Naive thymus-derived CD4-positive, alpha-beta T cell (primary cell): ENCODE measurements at regions not wholly inside any gene's neighbourhood (a gene's known extent, or its start where the extent isn't known, plus 50 kb on each side); places are given as distances from the start of the nearest gene placed in this dataset.

Experiments
- ATAC-seq: fragments of 150-1000 bp; cut with Tn5 transposase; 2 replicates; pipeline ENCODE4 v1.10.0; 2021; ENCODE audit warnings: mild to moderate bottlenecking, moderate library complexity
- CTCF ChIA-PET: fragments of 350-600 bp; sonication (Branson Sonifier 250); formaldehyde crosslinking; loops from one replicate; lab custom pipeline; 2021; ENCODE audit warnings: antibody characterized with exemption; lab: Charles Lee
- POLR2A ChIA-PET: fragments of 350-600 bp; sonication (Branson Sonifier 250); formaldehyde crosslinking; loops from one replicate; lab custom pipeline; 2021; ENCODE audit warnings: antibody characterized with exemption, inconsistent platforms; lab: Charles Lee
- DNase-seq, 9 donors: peaks; one replicate each; pipeline versions ENCODE4 v3.0.0 to v3.0.0-alpha.2; 2020 to 2022; ENCODE audit warnings: mixed read lengths in 1 of 9
- H3K27ac ChIP-seq: one replicate; pipeline ENCODE4 v1.7.0; 2013; ENCODE audit warnings: mild to moderate bottlenecking, low read depth, low read length, moderate library complexity
- H3K27me3 ChIP-seq, 2 donors: one replicate each; pipeline ENCODE4 v1.7.0; 2013; ENCODE audit warnings: low read length in 2 of 2, mild to moderate bottlenecking in 2 of 2, moderate library complexity in 2 of 2; ENCODE audit not compliant: control insufficient read depth in 2 of 2, insufficient read depth in 2 of 2
- H3K36me3 ChIP-seq, 3 experiments: 1 replicate in 2 of 3; 2 replicates in 1 of 3; pipeline ENCODE4 v1.7.0; 2013; ENCODE audit warnings: low read length in 3 of 3, mild to moderate bottlenecking in 3 of 3, moderate library complexity in 1 of 3; ENCODE audit not compliant: insufficient read depth in 3 of 3, control insufficient read depth in 2 of 3
- H3K4me1 ChIP-seq, 2 donors: one replicate each; pipeline ENCODE4 v1.7.0; 2013; ENCODE audit warnings: low read length in 2 of 2, mild to moderate bottlenecking in 2 of 2, moderate library complexity in 1 of 2; ENCODE audit not compliant: control insufficient read depth in 2 of 2, insufficient read depth in 2 of 2
- H3K4me3 ChIP-seq: 2 replicates; pipeline ENCODE4 v1.7.0; 2013; ENCODE audit warnings: mild to moderate bottlenecking, low read length
- H3K9me3 ChIP-seq, 3 experiments: 1 replicate in 2 of 3; 2 replicates in 1 of 3; pipeline ENCODE4 v1.7.0; 2013; ENCODE audit warnings: low read length in 3 of 3; ENCODE audit not compliant: control insufficient read depth in 2 of 3
- H3K27ac Mint-ChIP-seq, 9 donors: one replicate each; pipeline ENCODE4 v1.8.0; 2020 to 2022; ENCODE audit warnings: mixed read lengths in 9 of 9, mild to moderate bottlenecking in 8 of 9, moderate library complexity in 5 of 9, inconsistent platforms in 2 of 9
- H3K27me3 Mint-ChIP-seq, 5 donors: one replicate each; pipeline ENCODE4 v1.8.0; 2021 to 2022; ENCODE audit warnings: mixed read lengths in 5 of 5, mild to moderate bottlenecking in 1 of 5
- H3K36me3 Mint-ChIP-seq, 5 donors: one replicate each; pipeline ENCODE4 v1.8.0; 2020 to 2022; ENCODE audit warnings: mixed read lengths in 5 of 5, mild to moderate bottlenecking in 3 of 5, inconsistent platforms in 1 of 5
- H3K4me1 Mint-ChIP-seq, 7 donors: one replicate each; pipeline ENCODE4 v1.8.0; 2020 to 2022; ENCODE audit warnings: mixed read lengths in 7 of 7, mild to moderate bottlenecking in 3 of 7, inconsistent platforms in 1 of 7
- H3K4me3 Mint-ChIP-seq, 10 donors: one replicate each; pipeline ENCODE4 v1.8.0; 2020 to 2022; ENCODE audit warnings: mild to moderate bottlenecking in 10 of 10, mixed read lengths in 10 of 10, moderate library complexity in 6 of 10, inconsistent platforms in 2 of 10
- H3K9me3 Mint-ChIP-seq, 11 donors: one replicate each; pipeline ENCODE4 v1.8.0; 2020 to 2022; ENCODE audit warnings: mixed read lengths in 11 of 11, mild to moderate bottlenecking in 4 of 11, inconsistent platforms in 1 of 11, moderate library complexity in 1 of 11
- intact Hi-C, 2 donors: fragments of 100-400 bp; cut with micrococcal nuclease; formaldehyde crosslinking; loops; one replicate each; pipeline ENCODE4 v1.15.1; 2023

GRCh38 chr21:41677671-41678015 lies 89.2 kb downstream of the RIPK4 start:
- Mint-ChIP-seq H3K27me3 (peaks cover 0 to 26% (median 12%) of the 10 kb centered on the region in 5 donors), H3K9me3 (no peaks in the 10 kb centered on the region), H3K27ac (no peak overlapping the region), H3K4me3 (no peak overlapping the region), H3K4me1 (peaks cover under 1 to 2% (median under 1%) of the 10 kb centered on the region in 7 donors), H3K36me3 (no peaks in the 10 kb centered on the region)
- H3K4me3 ChIP-seq = no peak overlapping the region
- ATAC-seq = no peak
- DNase-seq = no peak
- CTCF ChIA-PET = no interaction called here
- no peaks in the 10 kb centered on the region for H3K27me3 ChIP-seq
- POLR2A ChIA-PET = no interaction called here
- no peaks in the 10 kb centered on the region for H3K9me3 ChIP-seq
- no peaks in the 10 kb centered on the region for H3K4me1 ChIP-seq
- intact Hi-C loops = no loop called here
- no peak overlapping the region for H3K27ac ChIP-seq
- no peaks in the 10 kb centered on the region for H3K36me3 ChIP-seq

DNA sequence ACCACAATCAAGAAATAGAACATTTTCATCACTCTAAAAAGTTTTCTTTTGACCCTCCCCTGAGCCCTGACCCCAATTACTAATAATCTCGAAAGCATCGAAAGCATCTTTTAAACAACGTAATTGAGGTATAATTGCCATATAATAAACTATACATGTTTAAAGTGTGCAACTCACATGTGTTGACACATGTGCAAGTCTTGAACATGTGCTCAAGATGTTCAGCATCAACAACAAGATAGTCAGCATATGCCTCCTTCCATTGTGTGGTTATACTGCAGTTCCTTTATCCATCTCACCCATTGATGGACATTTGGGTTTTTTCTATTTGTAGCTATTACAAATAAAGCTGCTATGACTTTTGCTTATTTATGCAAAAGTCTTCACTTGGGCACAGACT lies 90.7 kb downstream of the RIPK4 start:
- H3K4me1 ChIP-seq = no peaks in the 10 kb centered on the region
- no peak overlapping the region for H3K27ac Mint-ChIP-seq
- no peaks in the 10 kb centered on the region for H3K36me3 Mint-ChIP-seq
- intact Hi-C loops = no loop called here
- peaks cover 0 to 22% (median 9%) of the 10 kb centered on the region in 5 donors for H3K27me3 Mint-ChIP-seq
- CTCF ChIA-PET = no interaction called here
- no peaks in the 10 kb centered on the region for H3K27me3 ChIP-seq
- ATAC-seq (no peak), DNase-seq (no peak)
- H3K4me3 ChIP-seq = no peak overlapping the region
- no peak overlapping the region for H3K4me3 Mint-ChIP-seq
- no peaks in the 10 kb centered on the region for H3K9me3 ChIP-seq
- no peaks in the 10 kb centered on the region for H3K36me3 ChIP-seq
- peaks cover 12 to 16% (median 12%) of the 10 kb centered on the region in 7 donors for H3K4me1 Mint-ChIP-seq
- POLR2A ChIA-PET = interaction anchor here (0.9 kb wide), 1 partner anchor 200 kb away, joined by 4 read pairs; no protein-coding TSS in a partner anchor
- H3K9me3 Mint-ChIP-seq = no peaks in the 10 kb centered on the region
- H3K27ac ChIP-seq = no peak overlapping the region

- Mint-ChIP-seq H3K27me3 (peaks cover 0 to 19% (median 9%) of the 10 kb centered on the region in 5 donors), H3K36me3 (no peaks in the 10 kb centered on the region), H3K27ac (no peak overlapping the region), H3K9me3 (no peaks in the 10 kb centered on the region), H3K4me1 (peaks cover 11 to 20% (median 15%) of the 10 kb centered on the region in 7 donors), H3K4me3 (no peak overlapping the region)
- no peak overlapping the region for H3K27ac ChIP-seq
- H3K4me3 ChIP-seq = no peak overlapping the region
- no peaks in the 10 kb centered on the region for H3K27me3 ChIP-seq
- H3K4me1 ChIP-seq = no peaks in the 10 kb centered on the region
- no peaks in the 10 kb centered on the region for H3K36me3 ChIP-seq
- ATAC-seq = no peak
- no peak for DNase-seq
- no peaks in the 10 kb centered on the region for H3K9me3 ChIP-seq
- CTCF ChIA-PET = no interaction called here
- POLR2A ChIA-PET = interaction anchor here (0.9 kb wide), 1 partner anchor 200 kb away, joined by 4 read pairs; no protein-coding TSS in a partner anchor
- intact Hi-C loops = no loop called here
Measured at GRCh38 chr21:41675574-41675973, 91.3 kb downstream of the RIPK4 start.

DNA sequence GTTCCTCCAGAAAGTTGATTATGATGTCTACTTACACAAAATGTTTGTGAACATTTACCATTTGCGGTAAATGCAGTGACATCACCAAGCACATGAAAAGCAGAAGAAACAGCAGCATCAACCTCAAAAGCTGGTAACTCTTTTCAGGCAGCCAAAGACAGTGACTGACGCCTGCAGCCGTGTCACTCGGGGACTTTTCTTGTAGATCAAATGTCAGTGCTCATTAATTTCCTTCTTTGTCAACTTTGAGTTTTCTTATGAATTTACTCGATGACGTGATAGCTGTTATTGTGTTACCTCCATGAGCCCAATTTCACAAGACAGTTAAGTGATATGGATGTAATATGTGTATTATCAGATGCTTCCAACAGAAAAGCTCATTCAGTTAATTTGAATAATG lies 92.5 kb downstream of the RIPK4 start:
- peaks cover 11 to 20% (median 15%) of the 10 kb centered on the region in 7 donors for H3K4me1 Mint-ChIP-seq
- no peak for ATAC-seq

GRCh38 chr21:41673596-41674335 lies 93.1 kb downstream of the RIPK4 start:
- intact Hi-C loops = no loop called here
- Mint-ChIP-seq H3K4me3 (no peak overlapping the region), H3K27ac (no peak overlapping the region), H3K4me1 (peaks cover 11 to 20% (median 15%) of the 10 kb centered on the region in 7 donors), H3K9me3 (no peaks in the 10 kb centered on the region), H3K27me3 (peaks cover 0 to 17% (median 9%) of the 10 kb centered on the region in 5 donors), H3K36me3 (no peaks in the 10 kb centered on the region)
- H3K9me3 ChIP-seq = no peaks in the 10 kb centered on the region
- POLR2A ChIA-PET = no interaction called here
- DNase-seq (no peak), ATAC-seq (no peak)
- no peak overlapping the region for H3K27ac ChIP-seq
- H3K4me3 ChIP-seq = no peak overlapping the region
- H3K36me3 ChIP-seq = no peaks in the 10 kb centered on the region
- CTCF ChIA-PET = interaction anchor here (0.6 kb wide), 1 partner anchor 423 kb away, joined by 3 read pairs; no protein-coding TSS in a partner anchor
- no peaks in the 10 kb centered on the region for H3K27me3 ChIP-seq
- no peaks in the 10 kb centered on the region for H3K4me1 ChIP-seq

More for the DNA sequence above, 92.5 kb downstream of the RIPK4 start:
- H3K36me3 Mint-ChIP-seq = no peaks in the 10 kb centered on the region
- DNase-seq = no peak
- Histone ChIP-seq H3K4me1 (no peaks in the 10 kb centered on the region), H3K27me3 (no peaks in the 10 kb centered on the region), H3K27ac (no peak overlapping the region), H3K4me3 (no peak overlapping the region), H3K36me3 (no peaks in the 10 kb centered on the region), H3K9me3 (no peaks in the 10 kb centered on the region)
- H3K27ac Mint-ChIP-seq = no peak overlapping the region
- H3K9me3 Mint-ChIP-seq = no peaks in the 10 kb centered on the region
- CTCF ChIA-PET = interaction anchor here (0.6 kb wide), 1 partner anchor 260 kb away, joined by 3 read pairs; no protein-coding TSS in a partner anchor
- H3K4me3 Mint-ChIP-seq = no peak overlapping the region
- H3K27me3 Mint-ChIP-seq = peaks cover 0 to 21% (median 9%) of the 10 kb centered on the region in 5 donors
- intact Hi-C loops = no loop called here
- POLR2A ChIA-PET = no interaction called here

DNA sequence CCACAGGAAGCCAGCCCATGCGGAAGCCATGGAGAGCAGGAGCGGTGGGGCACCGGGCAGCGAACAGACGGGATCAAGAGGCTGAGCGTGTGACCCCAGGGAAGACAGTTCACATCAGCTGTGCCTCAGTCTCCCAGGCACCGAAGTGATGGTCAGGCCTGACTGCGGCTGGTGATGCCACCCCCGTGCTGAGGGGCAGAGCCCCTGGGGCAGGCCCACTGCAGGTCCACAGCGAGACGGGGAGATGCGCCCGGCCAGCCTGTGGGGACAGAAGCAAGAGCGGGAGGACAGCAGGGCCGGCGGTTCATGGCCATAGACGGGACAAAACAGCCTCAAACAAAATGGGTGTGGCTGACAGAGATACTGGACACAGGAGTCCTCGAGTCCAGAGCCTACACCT lies 93.8 kb downstream of the RIPK4 start:
- H3K9me3 Mint-ChIP-seq = no peaks in the 10 kb centered on the region
- no peak overlapping the region for H3K27ac Mint-ChIP-seq
- peaks cover 11 to 20% (median 15%) of the 10 kb centered on the region in 7 donors for H3K4me1 Mint-ChIP-seq
- H3K27ac ChIP-seq = no peak overlapping the region
- H3K36me3 Mint-ChIP-seq = no peaks in the 10 kb centered on the region
- DNase-seq = no peak
- peaks cover 0 to 17% (median 9%) of the 10 kb centered on the region in 5 donors for H3K27me3 Mint-ChIP-seq
- H3K27me3 ChIP-seq = no peaks in the 10 kb centered on the region
- no peaks in the 10 kb centered on the region for H3K4me1 ChIP-seq
- no peak overlapping the region for H3K4me3 Mint-ChIP-seq
- no peaks in the 10 kb centered on the region for H3K36me3 ChIP-seq
- intact Hi-C loops = no loop called here
- H3K4me3 ChIP-seq = no peak overlapping the region
- ChIA-PET POLR2A (no interaction called here), CTCF (interaction anchor here (0.6 kb wide), 1 partner anchor 422 kb away, joined by 3 read pairs; no protein-coding TSS in a partner anchor)
- H3K9me3 ChIP-seq = no peaks in the 10 kb centered on the region
- no peak for ATAC-seq

DNA sequence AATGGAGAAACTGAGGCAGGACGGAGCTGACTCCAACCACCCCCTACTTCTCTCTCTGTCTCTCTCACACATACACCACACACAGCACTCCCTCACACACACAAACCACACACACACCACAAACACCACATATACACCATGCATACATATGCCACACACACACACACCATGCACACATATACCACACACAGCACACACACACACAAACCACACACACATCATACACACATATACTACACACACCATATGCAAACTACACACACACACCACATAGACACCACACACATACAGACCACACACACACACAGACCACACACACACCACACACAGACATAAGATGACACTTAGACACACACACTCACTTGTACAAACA lies 94.3 kb downstream of the RIPK4 start:
- Histone ChIP-seq H3K4me1 (no peaks in the 10 kb centered on the region), H3K27me3 (no peaks in the 10 kb centered on the region), H3K27ac (no peak overlapping the region), H3K9me3 (no peaks in the 10 kb centered on the region), H3K4me3 (no peak overlapping the region), H3K36me3 (no peaks in the 10 kb centered on the region)
- ChIA-PET POLR2A (no interaction called here), CTCF (no interaction called here)
- no peak for ATAC-seq
- intact Hi-C loops = no loop called here
- no peaks in the 10 kb centered on the region for H3K9me3 Mint-ChIP-seq
- peaks cover 0 to 17% (median 7%) of the 10 kb centered on the region in 5 donors for H3K27me3 Mint-ChIP-seq
- peaks cover 11 to 20% (median 15%) of the 10 kb centered on the region in 7 donors for H3K4me1 Mint-ChIP-seq
- H3K27ac Mint-ChIP-seq = no peak overlapping the region
- H3K36me3 Mint-ChIP-seq = no peaks in the 10 kb centered on the region
- no peak overlapping the region for H3K4me3 Mint-ChIP-seq
- DNase-seq = no peak
